ENCODE measurements at regions not wholly inside any gene's neighbourhood (a gene's known extent, or its start where the extent isn't known, plus 50 kb on each side); places are given as distances from the start of the nearest gene placed in this dataset.

- no peaks in the 10 kb centered on the region for H3K79me2 ChIP-seq (ENCODE audit: low read length)
- H3K4me3 ChIP-seq (ENCODE audit: low read length), result no peak overlapping the region
- no peaks in the 10 kb centered on the region for H3K9me3 ChIP-seq (ENCODE audit: low read length)
- H3K4me2 ChIP-seq (ENCODE audit: low read depth, low read length, poor library complexity, severe bottlenecking), result no peak overlapping the region
- H3K27ac ChIP-seq (ENCODE audit: low read length), result no peak overlapping the region
- no peaks in the 10 kb centered on the region for H3K4me1 ChIP-seq (ENCODE audit: low read length)
- no peak overlapping the region for H2AFZ ChIP-seq (ENCODE audit: low read length)
- no peaks in the 10 kb centered on the region for H4K20me1 ChIP-seq (ENCODE audit: insufficient read depth, low read depth, low read length)
- H3K36me3 ChIP-seq (ENCODE audit: insufficient read depth, low read length), result no peaks in the 10 kb centered on the region
- 0 out of 2 replicates have a peak, but pooled peaks cover 3% of the 10 kb centered on the region for H3K27me3 ChIP-seq (ENCODE audit: low read length)
- H3K9me2 ChIP-seq (replicated peaks; ENCODE audit: insufficient read depth, low read length), result no peaks in the 10 kb centered on the region
- no peak overlapping the region for H3K9ac ChIP-seq (ENCODE audit: low read length)
- no peak for DNase-seq
Observed at GRCh38 chr7:32275216-32276009, 205.2 kb upstream of the PDE1C start.

DNA sequence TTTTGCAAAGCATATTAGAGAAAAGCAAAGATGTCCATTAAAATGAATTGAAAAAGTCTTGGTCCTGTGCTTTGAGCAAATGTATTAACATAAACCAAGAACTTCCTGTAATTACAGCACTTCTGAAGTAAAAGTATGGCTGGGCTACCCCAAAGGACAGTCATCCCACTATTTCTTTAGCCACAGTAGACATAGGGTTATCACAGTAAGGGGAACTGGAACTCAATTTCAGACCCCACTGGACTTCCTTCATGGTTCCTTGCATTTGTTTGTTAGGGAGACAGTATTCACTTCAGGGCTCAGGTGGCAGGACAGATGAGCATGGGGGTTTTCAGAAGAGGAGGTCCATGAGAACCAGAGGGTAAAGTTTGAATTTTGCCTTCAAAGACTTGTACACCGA lies 203.1 kb upstream of the PDE1C start:
- Histone ChIP-seq H2AFZ (ENCODE audit: low read length) (no peak overlapping the region), H3K4me1 (ENCODE audit: low read length) (no peaks in the 10 kb centered on the region), H3K4me3 (ENCODE audit: low read length) (no peak overlapping the region), H3K79me2 (ENCODE audit: low read length) (no peaks in the 10 kb centered on the region), H3K9me3 (ENCODE audit: low read length) (no peaks in the 10 kb centered on the region), H3K9me2 (replicated peaks; ENCODE audit: insufficient read depth, low read length) (no peaks in the 10 kb centered on the region), H4K20me1 (ENCODE audit: insufficient read depth, low read depth, low read length) (no peaks in the 10 kb centered on the region), H3K27me3 (ENCODE audit: low read length) (0 out of 2 replicates have a peak, but pooled peaks cover 3% of the 10 kb centered on the region), H3K36me3 (ENCODE audit: insufficient read depth, low read length) (no peaks in the 10 kb centered on the region), H3K27ac (ENCODE audit: low read length) (no peak overlapping the region), H3K9ac (ENCODE audit: low read length) (no peak overlapping the region), H3K4me2 (ENCODE audit: low read depth, low read length, poor library complexity, severe bottlenecking) (no peak overlapping the region)
- DNase-seq, result no peak

DNA sequence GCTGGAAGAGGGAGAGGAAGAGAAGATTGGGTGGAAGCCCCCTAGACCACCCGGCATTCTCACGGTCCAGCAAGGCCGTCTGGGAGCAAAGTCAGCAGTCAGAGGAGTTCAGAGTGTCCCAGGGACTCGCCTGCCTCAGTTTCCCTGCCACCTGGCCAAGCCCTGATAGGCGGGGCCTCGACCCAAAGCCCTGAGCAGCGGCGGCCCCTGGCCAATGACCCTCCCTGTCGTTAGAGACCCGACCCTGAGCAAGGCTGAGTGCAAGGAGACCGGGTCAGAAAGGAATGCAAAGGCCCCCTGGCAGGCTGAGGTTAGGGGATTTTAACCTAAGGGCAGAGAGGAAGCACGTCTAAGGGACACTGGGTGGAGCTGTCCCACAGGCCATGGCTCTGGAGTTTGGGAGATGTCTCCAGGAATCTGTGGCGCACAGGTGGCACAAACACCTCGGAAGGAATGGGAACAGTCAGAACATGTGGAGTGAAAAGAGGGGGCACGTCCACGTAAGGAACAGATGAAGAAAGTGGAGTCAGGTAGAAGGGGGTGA lies 196.8 kb upstream of the PDE1C start:
- H3K36me3 ChIP-seq (ENCODE audit: insufficient read depth, low read length), result no peaks in the 10 kb centered on the region
- 0 out of 2 replicates have a peak, but pooled peaks cover 3% of the 10 kb centered on the region for H3K27me3 ChIP-seq (ENCODE audit: low read length)
- no peak overlapping the region for H3K4me3 ChIP-seq (ENCODE audit: low read length)
- no peak overlapping the region for H3K4me2 ChIP-seq (ENCODE audit: low read depth, low read length, poor library complexity, severe bottlenecking)
- no peak overlapping the region for H3K27ac ChIP-seq (ENCODE audit: low read length)
- no peaks in the 10 kb centered on the region for H3K9me2 ChIP-seq (replicated peaks; ENCODE audit: insufficient read depth, low read length)
- H3K9me3 ChIP-seq (ENCODE audit: low read length), result no peaks in the 10 kb centered on the region
- no peaks in the 10 kb centered on the region for H3K79me2 ChIP-seq (ENCODE audit: low read length)
- no peaks in the 10 kb centered on the region for H4K20me1 ChIP-seq (ENCODE audit: insufficient read depth, low read depth, low read length)
- DNase-seq, result no peak
- H3K9ac ChIP-seq (ENCODE audit: low read length), result no peak overlapping the region
- H2AFZ ChIP-seq (ENCODE audit: low read length), result no peak overlapping the region
- H3K4me1 ChIP-seq (ENCODE audit: low read length), result no peaks in the 10 kb centered on the region

DNA sequence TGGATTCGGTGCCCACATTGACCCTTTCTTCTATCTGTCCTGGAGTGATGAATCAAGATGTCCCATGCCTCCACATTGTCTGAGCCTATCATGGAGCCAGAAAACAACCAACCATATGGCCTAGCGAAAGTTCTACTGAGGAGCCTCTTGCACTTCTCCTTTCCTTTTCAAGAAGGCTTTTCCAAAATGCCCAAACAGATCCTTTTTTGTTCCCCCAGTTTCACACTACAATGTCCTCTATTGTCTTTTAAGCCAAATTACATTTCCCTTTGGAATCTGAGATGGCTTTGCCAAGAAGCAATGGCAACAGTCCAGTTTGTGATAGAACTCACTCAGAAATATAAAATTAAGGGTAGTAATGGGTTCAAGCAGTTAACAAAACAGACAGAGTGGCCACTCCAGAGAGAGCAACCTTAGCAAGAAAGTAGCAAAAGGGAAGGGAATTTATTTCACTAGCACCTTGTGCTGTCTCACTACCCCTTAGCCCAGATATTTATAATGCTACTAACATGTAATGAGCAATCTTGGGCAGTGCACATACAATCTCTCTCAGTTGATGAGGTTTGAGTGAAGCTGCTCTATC lies 194.6 kb upstream of the PDE1C start:
- no peaks in the 10 kb centered on the region for H4K20me1 ChIP-seq (ENCODE audit: insufficient read depth, low read depth, low read length)
- H3K4me2 ChIP-seq (ENCODE audit: low read depth, low read length, poor library complexity, severe bottlenecking), result no peak overlapping the region
- H3K4me3 ChIP-seq (ENCODE audit: low read length), result no peak overlapping the region
- H2AFZ ChIP-seq (ENCODE audit: low read length), result no peak overlapping the region
- no peaks in the 10 kb centered on the region for H3K4me1 ChIP-seq (ENCODE audit: low read length)
- H3K9ac ChIP-seq (ENCODE audit: low read length), result no peak overlapping the region
- no peaks in the 10 kb centered on the region for H3K27me3 ChIP-seq (ENCODE audit: low read length)
- no peaks in the 10 kb centered on the region for H3K9me3 ChIP-seq (ENCODE audit: low read length)
- H3K36me3 ChIP-seq (ENCODE audit: insufficient read depth, low read length), result no peaks in the 10 kb centered on the region
- H3K79me2 ChIP-seq (ENCODE audit: low read length), result no peaks in the 10 kb centered on the region
- no peaks in the 10 kb centered on the region for H3K9me2 ChIP-seq (replicated peaks; ENCODE audit: insufficient read depth, low read length)
- no peak overlapping the region for H3K27ac ChIP-seq (ENCODE audit: low read length)
- DNase-seq, result peak; percentile 32

GRCh38 chr7:32263611-32264010 lies 193.4 kb upstream of the PDE1C start:
- no peaks in the 10 kb centered on the region for H3K9me3 ChIP-seq (ENCODE audit: low read length)
- H4K20me1 ChIP-seq (ENCODE audit: insufficient read depth, low read depth, low read length), result no peaks in the 10 kb centered on the region
- no peak overlapping the region for H2AFZ ChIP-seq (ENCODE audit: low read length)
- H3K4me3 ChIP-seq (ENCODE audit: low read length), result no peak overlapping the region
- H3K4me1 ChIP-seq (ENCODE audit: low read length), result no peaks in the 10 kb centered on the region
- peak; percentile 11 for DNase-seq
- no peaks in the 10 kb centered on the region for H3K9me2 ChIP-seq (replicated peaks; ENCODE audit: insufficient read depth, low read length)
- no peak overlapping the region for H3K9ac ChIP-seq (ENCODE audit: low read length)
- H3K4me2 ChIP-seq (ENCODE audit: low read depth, low read length, poor library complexity, severe bottlenecking), result no peak overlapping the region
- H3K27me3 ChIP-seq (ENCODE audit: low read length), result no peaks in the 10 kb centered on the region
- H3K27ac ChIP-seq (ENCODE audit: low read length), result no peak overlapping the region
- no peaks in the 10 kb centered on the region for H3K79me2 ChIP-seq (ENCODE audit: low read length)
- no peaks in the 10 kb centered on the region for H3K36me3 ChIP-seq (ENCODE audit: insufficient read depth, low read length)

GRCh38 chr7:32262315-32262714 lies 192.1 kb upstream of the PDE1C start:
- H3K4me2 ChIP-seq (ENCODE audit: low read depth, low read length, poor library complexity, severe bottlenecking), result no peak overlapping the region
- H3K9me2 ChIP-seq (replicated peaks; ENCODE audit: insufficient read depth, low read length), result no peaks in the 10 kb centered on the region
- H2AFZ ChIP-seq (ENCODE audit: low read length), result no peak overlapping the region
- H3K4me3 ChIP-seq (ENCODE audit: low read length), result no peak overlapping the region
- DNase-seq, result peak; percentile 24
- no peaks in the 10 kb centered on the region for H3K36me3 ChIP-seq (ENCODE audit: insufficient read depth, low read length)
- H4K20me1 ChIP-seq (ENCODE audit: insufficient read depth, low read depth, low read length), result no peaks in the 10 kb centered on the region
- no peaks in the 10 kb centered on the region for H3K27me3 ChIP-seq (ENCODE audit: low read length)
- H3K27ac ChIP-seq (ENCODE audit: low read length), result no peak overlapping the region
- H3K79me2 ChIP-seq (ENCODE audit: low read length), result no peaks in the 10 kb centered on the region
- H3K4me1 ChIP-seq (ENCODE audit: low read length), result no peaks in the 10 kb centered on the region
- H3K9me3 ChIP-seq (ENCODE audit: low read length), result no peaks in the 10 kb centered on the region
- H3K9ac ChIP-seq (ENCODE audit: low read length), result no peak overlapping the region

DNA sequence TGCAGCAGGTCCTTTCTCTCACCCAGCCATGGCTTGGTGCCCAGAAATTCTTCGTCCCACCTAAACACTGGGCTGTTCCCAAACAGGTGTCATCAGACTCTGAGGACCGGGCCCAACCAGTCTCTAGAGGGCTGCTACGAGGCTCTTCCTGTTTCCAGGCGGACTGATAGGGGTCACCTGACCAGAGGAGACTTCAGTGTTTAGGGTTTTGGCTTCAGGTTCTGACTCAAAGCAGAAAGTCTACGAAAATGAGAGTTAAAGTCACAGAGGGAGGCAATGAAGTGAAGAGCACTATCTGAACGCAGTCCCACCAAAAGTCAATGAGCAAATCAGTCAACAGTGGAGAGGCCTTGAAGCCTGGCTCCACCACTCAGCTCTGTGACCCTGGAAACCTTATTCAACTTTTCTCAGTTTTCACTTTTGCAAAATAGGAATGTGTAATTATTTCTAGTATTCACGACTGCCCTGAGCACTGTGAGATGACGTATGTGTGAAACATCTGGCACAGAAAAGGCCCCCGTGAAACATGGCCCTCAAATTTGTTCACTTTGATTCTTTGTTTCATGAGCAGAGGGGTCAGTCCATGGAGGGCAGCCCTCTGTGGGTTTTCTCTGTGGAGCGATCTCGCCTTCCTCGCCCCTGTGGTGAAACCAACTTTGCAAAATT lies 189.9 kb upstream of the PDE1C start:
- Histone ChIP-seq H2AFZ (ENCODE audit: low read length) (no peak overlapping the region), H3K9me2 (replicated peaks; ENCODE audit: insufficient read depth, low read length) (no peaks in the 10 kb centered on the region), H3K79me2 (ENCODE audit: low read length) (no peaks in the 10 kb centered on the region), H3K36me3 (ENCODE audit: insufficient read depth, low read length) (no peaks in the 10 kb centered on the region), H3K27ac (ENCODE audit: low read length) (no peak overlapping the region), H3K4me2 (ENCODE audit: low read depth, low read length, poor library complexity, severe bottlenecking) (no peak overlapping the region), H3K4me3 (ENCODE audit: low read length) (no peak overlapping the region), H3K27me3 (ENCODE audit: low read length) (no peaks in the 10 kb centered on the region), H3K4me1 (ENCODE audit: low read length) (peaks cover 7% of the 10 kb centered on the region), H4K20me1 (ENCODE audit: insufficient read depth, low read depth, low read length) (no peaks in the 10 kb centered on the region), H3K9me3 (ENCODE audit: low read length) (no peaks in the 10 kb centered on the region), H3K9ac (ENCODE audit: low read length) (no peak overlapping the region)
- no peak for DNase-seq

- DNase-seq, result no peak
- Histone ChIP-seq H3K9ac (ENCODE audit: low read length) (no peak overlapping the region), H3K27me3 (ENCODE audit: low read length) (no peaks in the 10 kb centered on the region), H3K79me2 (ENCODE audit: low read length) (no peaks in the 10 kb centered on the region), H3K9me2 (replicated peaks; ENCODE audit: insufficient read depth, low read length) (no peaks in the 10 kb centered on the region), H4K20me1 (ENCODE audit: insufficient read depth, low read depth, low read length) (no peaks in the 10 kb centered on the region), H3K27ac (ENCODE audit: low read length) (no peak overlapping the region), H3K36me3 (ENCODE audit: insufficient read depth, low read length) (no peaks in the 10 kb centered on the region), H3K4me3 (ENCODE audit: low read length) (no peak overlapping the region), H3K9me3 (ENCODE audit: low read length) (no peaks in the 10 kb centered on the region), H3K4me1 (ENCODE audit: low read length) (peaks cover 11% of the 10 kb centered on the region), H2AFZ (ENCODE audit: low read length) (no peak overlapping the region), H3K4me2 (ENCODE audit: low read depth, low read length, poor library complexity, severe bottlenecking) (no peak overlapping the region)
Observed at GRCh38 chr7:32258265-32258664, 188.1 kb upstream of the PDE1C start.

Data from Karpas-422 (cell line).